H1 (cell line): ENCODE measurements at regions not wholly inside any gene's neighbourhood (a gene's known extent, or its start where the extent isn't known, plus 50 kb on each side); places are given as distances from the start of the nearest gene placed in this dataset.

ENCODE experiments used
- CTCF ChIA-PET: fragments of 300-600 bp; sonication (Branson Sonifier 250); formaldehyde crosslinking; loops from one replicate; lab custom pipeline; 2021; ENCODE audit not compliant: partially characterized antibody; lab: Charles Lee
- POLR2A ChIA-PET: fragments of 300-600 bp; sonication (Branson Sonifier 250); formaldehyde crosslinking; loops from one replicate; lab custom pipeline; 2021; ENCODE audit warnings: inconsistent platforms; ENCODE audit not compliant: partially characterized antibody; lab: Charles Lee
- DNase-seq, 2 experiments: peaks; one replicate each; pipeline versions ENCODE4 v3.0.0 to v3.0.0-alpha.2; 2010 to 2022; ENCODE audit warnings: low spot score in 2 of 2, low read depth in 1 of 2, mixed read lengths in 1 of 2
- FAIRE-seq: peaks from 2 replicates; lab custom pipeline; 2011; peaks lifted over from hg19 to GRCh38; lab: Jason Lieb, UNC
- H2AFZ ChIP-seq: 2 replicates; pipeline ENCODE4 v1.8.1; 2012; ENCODE audit warnings: low read length, inconsistent platforms
- H2AK5ac ChIP-seq: 2 replicates; pipeline ENCODE4 v1.6.1; 2013; ENCODE audit warnings: low read depth, low read length
- H2BK120ac ChIP-seq: replicated peaks from 2 replicates; pipeline ENCODE3; 2013; ENCODE audit warnings: low read depth, low read length, inconsistent platforms
- H2BK12ac ChIP-seq: 2 replicates; pipeline ENCODE4 v1.6.1; 2013; ENCODE audit warnings: low read depth, low read length
- H2BK15ac ChIP-seq: 2 replicates; pipeline ENCODE4 v1.6.1; 2013; ENCODE audit warnings: low read length
- H2BK20ac ChIP-seq: 2 replicates; pipeline ENCODE4 v1.6.1; 2013; ENCODE audit warnings: low read length
- H2BK5ac ChIP-seq: 2 replicates; pipeline ENCODE4 v1.6.1; 2013; ENCODE audit warnings: low read depth, low read length
- H3K14ac ChIP-seq: 2 replicates; pipeline ENCODE4 v1.6.1; 2013; ENCODE audit warnings: inconsistent platforms; ENCODE audit not compliant: insufficient read length
- H3K18ac ChIP-seq: 2 replicates; pipeline ENCODE4 v1.6.1; 2013; ENCODE audit warnings: low read length; ENCODE audit errors: extremely low read depth
- H3K23ac ChIP-seq: 2 replicates; pipeline ENCODE4 v1.6.1; 2013; ENCODE audit warnings: inconsistent platforms; ENCODE audit not compliant: insufficient read length
- H3K23me2 ChIP-seq: 2 replicates; pipeline ENCODE4 v1.6.1; 2013; ENCODE audit warnings: low read depth, low read length
- H3K27ac ChIP-seq: 2 replicates; pipeline ENCODE4 v1.6.1; 2011; ENCODE audit warnings: low read depth, low read length, inconsistent platforms
- H3K27me3 ChIP-seq, 4 experiments: replicated peaks in 1 of 4; 1 replicate in 1 of 4; 2 replicates in 3 of 4; pipeline versions ENCODE4 v1.6.1 to v1.8.1; 2011 to 2013; ENCODE audit warnings: low read length in 3 of 4, mild to moderate bottlenecking in 3 of 4, inconsistent platforms in 2 of 4, mixed read lengths in 2 of 4, moderate library complexity in 1 of 4; ENCODE audit not compliant: control insufficient read depth in 3 of 4, insufficient read depth in 3 of 4; ENCODE audit errors: extremely low read depth in 1 of 4
- H3K36me3 ChIP-seq, 4 experiments: 2 replicates each; pipeline versions ENCODE4 v1.6.1 to v1.8.1; 2011 to 2013; ENCODE audit warnings: mild to moderate bottlenecking in 4 of 4, low read length in 3 of 4, moderate library complexity in 2 of 4, control low read depth in 1 of 4, inconsistent platforms in 1 of 4; ENCODE audit not compliant: insufficient read depth in 4 of 4, control insufficient read depth in 2 of 4
- H3K4ac ChIP-seq: replicated peaks from 2 replicates; pipeline ENCODE3; 2013; ENCODE audit warnings: low read length, low read depth, mixed read lengths, inconsistent platforms; ENCODE audit not compliant: insufficient read length
- H3K4me1 ChIP-seq, 4 experiments: replicated peaks in 1 of 4; 1 replicate in 1 of 4; 2 replicates in 3 of 4; pipeline versions ENCODE4 v1.6.1 to v1.8.1; 2011 to 2013; ENCODE audit warnings: low read length in 3 of 4, inconsistent platforms in 2 of 4, mixed read lengths in 1 of 4; ENCODE audit not compliant: insufficient read depth in 4 of 4, control insufficient read depth in 3 of 4
- H3K4me2 ChIP-seq, 2 experiments: 2 replicates each; pipeline versions ENCODE4 v1.6.1 to v1.8.1; 2011 to 2013; ENCODE audit warnings: low read depth in 2 of 2, low read length in 2 of 2, control low read depth in 1 of 2, inconsistent platforms in 1 of 2, mild to moderate bottlenecking in 1 of 2; ENCODE audit not compliant: insufficient read depth in 1 of 2
- H3K4me3 ChIP-seq, 4 experiments: fragments of 200-600, 300-600 bp in 1 of 4; sonication (generic), shearing (Covaris generic), sonication (Bioruptor Twin) in 1 of 4; 2 replicates each; pipeline versions ENCODE4 v1.5.1 to v1.8.1; 2011 to 2016; ENCODE audit warnings: low read length in 4 of 4, low read depth in 3 of 4, control low read depth in 2 of 4, inconsistent platforms in 2 of 4, mild to moderate bottlenecking in 2 of 4, mixed read lengths in 1 of 4, moderate library complexity in 1 of 4; ENCODE audit not compliant: insufficient read depth in 2 of 4; ENCODE audit errors: extremely low read depth in 1 of 4
- H3K56ac ChIP-seq: replicated peaks from 2 replicates; pipeline ENCODE3; 2013; ENCODE audit warnings: low read depth, mild to moderate bottlenecking, mixed read lengths, low read length, inconsistent platforms; ENCODE audit not compliant: insufficient read length
- H3K79me1 ChIP-seq: 2 replicates; pipeline ENCODE4 v1.6.1; 2013; ENCODE audit warnings: low read depth, low read length, control low read depth
- H3K79me2 ChIP-seq, 2 experiments: 2 replicates each; pipeline versions ENCODE4 v1.6.1 to v1.8.1; 2012 to 2013; ENCODE audit warnings: low read length in 2 of 2, mild to moderate bottlenecking in 2 of 2, inconsistent platforms in 1 of 2; ENCODE audit not compliant: insufficient read depth in 2 of 2, control insufficient read depth in 1 of 2
- H3K9ac ChIP-seq, 4 experiments: replicated peaks in 1 of 4; 1 replicate in 1 of 4; 2 replicates in 3 of 4; pipeline versions ENCODE4 v1.6.1 to v1.8.1; 2011 to 2013; ENCODE audit warnings: low read depth in 3 of 4, low read length in 3 of 4, control low read depth in 2 of 4, mild to moderate bottlenecking in 2 of 4, moderate library complexity in 2 of 4, inconsistent platforms in 1 of 4; ENCODE audit errors: extremely low read depth in 1 of 4
- H3K9me3 ChIP-seq, 2 experiments: 2 replicates each; pipeline versions ENCODE4 v1.6.1 to v1.8.1; 2012 to 2013; ENCODE audit warnings: mild to moderate bottlenecking in 2 of 2, moderate library complexity in 2 of 2, control low read depth in 1 of 2, inconsistent platforms in 1 of 2, low read depth in 1 of 2, low read length in 1 of 2, mixed read lengths in 1 of 2; ENCODE audit not compliant: insufficient read depth in 2 of 2
- H4K20me1 ChIP-seq, 2 experiments: replicated peaks in 1 of 2; 2 replicates each; pipeline versions ENCODE3 to v1.8.1; 2011 to 2013; ENCODE audit warnings: inconsistent platforms in 2 of 2, low read length in 2 of 2, mild to moderate bottlenecking in 1 of 2; ENCODE audit not compliant: insufficient read depth in 2 of 2, control insufficient read depth in 1 of 2
- H4K5ac ChIP-seq: 2 replicates; pipeline ENCODE4 v1.6.1; 2013; ENCODE audit warnings: low read length, low read depth, mixed read lengths, inconsistent platforms; ENCODE audit not compliant: insufficient read length
- H4K8ac ChIP-seq: 2 replicates; pipeline ENCODE4 v1.8.0; 2013; ENCODE audit warnings: mild to moderate bottlenecking, moderate library complexity, low read length, inconsistent platforms; ENCODE audit not compliant: insufficient read depth; ENCODE audit errors: extremely low read depth
- H4K91ac ChIP-seq: replicated peaks from 2 replicates; pipeline ENCODE3; 2013; ENCODE audit warnings: low read length, mixed read lengths, inconsistent platforms; ENCODE audit not compliant: insufficient read length
- BRCA1 ChIP-seq: IDR thresholded peaks from 2 replicates; pipeline ENCODE4 v1.6.1; 2012; ENCODE audit warnings: low read depth, low read length, improper control_type of control experiment
- NANOG ChIP-seq: IDR thresholded peaks from 2 replicates; pipeline ENCODE4 v1.6.1; 2011; ENCODE audit warnings: low read length, low read depth, mild to moderate bottlenecking, inconsistent platforms; ENCODE audit not compliant: insufficient read depth, poor library complexity, severe bottlenecking
- RBBP5 ChIP-seq: IDR thresholded peaks from 2 replicates; pipeline ENCODE4 v1.7.1; 2012; ENCODE audit warnings: low read depth, mild to moderate bottlenecking, inconsistent platforms, low read length, moderate library complexity, borderline replicate concordance
- TAF1 ChIP-seq: IDR thresholded peaks from 2 replicates; pipeline ENCODE4 v1.6.1; 2011; ENCODE audit warnings: mild to moderate bottlenecking, low read depth, low read length
- TEAD4 ChIP-seq: IDR thresholded peaks from 2 replicates; pipeline ENCODE4 v1.6.1; 2012; ENCODE audit warnings: low read depth, low read length, inconsistent platforms, mixed read lengths
- USF2 ChIP-seq: IDR thresholded peaks from 2 replicates; pipeline ENCODE4 v1.6.1; 2011; ENCODE audit warnings: low read length, improper control_type of control experiment

GRCh38 chr6:142633317-142633716, 311.7 kb downstream of the HIVEP2 start:
- H3K36me3 ChIP-seq: no peaks in the 10 kb centered on the region
- H3K4me3 ChIP-seq: no peak overlapping the region
- H2AK5ac ChIP-seq: no peak overlapping the region
- H4K8ac ChIP-seq: no peak overlapping the region
- H4K20me1 ChIP-seq: no peaks in the 10 kb centered on the region
- POLR2A ChIA-PET: no interaction called here
- H3K79me1 ChIP-seq: no peaks in the 10 kb centered on the region
- DNase-seq: no peak
- no peaks in the 10 kb centered on the region for H3K4me1 ChIP-seq
- H3K23me2 ChIP-seq: no peaks in the 10 kb centered on the region
- H3K14ac ChIP-seq: no peak overlapping the region
- no peaks in the 10 kb centered on the region for H3K27me3 ChIP-seq
- no peak overlapping the region for H2AFZ ChIP-seq
- H3K27ac ChIP-seq: no peak overlapping the region
- no peak overlapping the region for H3K9ac ChIP-seq
- CTCF ChIA-PET: interaction anchor here (1.2 kb wide), 1 partner anchor 393 kb away, joined by 3 read pairs; no protein-coding TSS in a partner anchor
- H4K5ac ChIP-seq: no peak overlapping the region
- H4K91ac ChIP-seq: no peak overlapping the region
- no peak overlapping the region for H2BK120ac ChIP-seq
- H3K18ac ChIP-seq: no peak overlapping the region
- no peaks in the 10 kb centered on the region for H3K79me2 ChIP-seq
- no peak for FAIRE-seq
- no peak overlapping the region for H2BK12ac ChIP-seq
- H3K9me3 ChIP-seq: no peaks in the 10 kb centered on the region
- no peak overlapping the region for H3K56ac ChIP-seq
- TF ChIP-seq NANOG: no peak
- no peak for TF ChIP-seq TEAD4
- no peak for TF ChIP-seq RBBP5
- TF ChIP-seq USF2: no peak
- TF ChIP-seq BRCA1: no peak
- no peak for TF ChIP-seq TAF1
- no peak overlapping the region for H3K4me2 ChIP-seq
- no peak overlapping the region for H2BK20ac ChIP-seq
- H3K23ac ChIP-seq: no peak overlapping the region
- H2BK5ac ChIP-seq: no peak overlapping the region
- no peak overlapping the region for H2BK15ac ChIP-seq
- no peak overlapping the region for H3K4ac ChIP-seq
